Suppressor macrophage treated with lipopolysaccharide for 4 hours (primary cell): ENCODE measurements at regions not wholly inside any gene's neighbourhood (a gene's known extent, or its start where the extent isn't known, plus 50 kb on each side); places are given as distances from the start of the nearest gene placed in this dataset.

Experiments
- DNase-seq: peaks from one replicate; pipeline ENCODE4 v3.0.0-alpha.2; 2020

- no peak for DNase-seq
Observed at GRCh38 chr20:58109126-58109880, 119.2 kb downstream of the ANKRD60 start.

GRCh38 chr20:58107533-58107932 lies 120.9 kb downstream of the ANKRD60 start:
- no peak for DNase-seq

- DNase-seq: no peak
Observed at GRCh38 chr20:58106143-58106750, 122.2 kb downstream of the ANKRD60 start.

- DNase-seq: no peak
Observed at GRCh38 chr20:58103961-58104360, 124.5 kb downstream of the ANKRD60 start.

- no peak for DNase-seq
Observed at GRCh38 chr20:58103517-58103904, 124.9 kb downstream of the ANKRD60 start.

- no peak for DNase-seq
Observed at GRCh38 chr20:58102744-58103516, 125.5 kb downstream of the ANKRD60 start.

GRCh38 chr20:58102261-58102660 lies 126.2 kb downstream of the ANKRD60 start:
- no peak for DNase-seq

GRCh38 chr20:58100731-58101356 lies 127.6 kb downstream of the ANKRD60 start:
- DNase-seq: no peak

GRCh38 chr20:58099956-58100730 lies 128.3 kb downstream of the ANKRD60 start:
- DNase-seq: no peak

- DNase-seq: no peak
Observed at GRCh38 chr20:58099291-58099935, 129.0 kb downstream of the ANKRD60 start.

GRCh38 chr20:58098571-58098970 lies 129.9 kb downstream of the ANKRD60 start:
- no peak for DNase-seq

GRCh38 chr20:58097943-58098342 lies 130.5 kb downstream of the ANKRD60 start:
- DNase-seq: no peak

- no peak for DNase-seq
Observed at GRCh38 chr20:58097429-58097828, 131.0 kb downstream of the ANKRD60 start.

- DNase-seq: no peak
Observed at GRCh38 chr20:58096880-58097423, 131.5 kb downstream of the ANKRD60 start.

GRCh38 chr20:58094698-58095097 lies 133.8 kb downstream of the ANKRD60 start:
- no peak for DNase-seq

GRCh38 chr20:58094160-58094559 lies 134.3 kb downstream of the ANKRD60 start:
- no peak for DNase-seq

- no peak for DNase-seq
Observed at GRCh38 chr20:58092871-58093270, 135.6 kb downstream of the ANKRD60 start.

- DNase-seq: no peak
Observed at GRCh38 chr20:58092353-58092752, 136.1 kb downstream of the ANKRD60 start.

GRCh38 chr20:58091810-58092209 lies 136.6 kb downstream of the ANKRD60 start:
- no peak for DNase-seq

- no peak for DNase-seq
Observed at GRCh38 chr20:58090161-58090560, 138.3 kb downstream of the ANKRD60 start.

- no peak for DNase-seq
Observed at GRCh38 chr20:58088625-58089024, 139.8 kb downstream of the ANKRD60 start.

- no peak for DNase-seq
Observed at GRCh38 chr20:58088105-58088504, 140.3 kb downstream of the ANKRD60 start.
